Neural cell (in vitro differentiated cells): ENCODE measurements at regions not wholly inside any gene's neighbourhood (a gene's known extent, or its start where the extent isn't known, plus 50 kb on each side); places are given as distances from the start of the nearest gene placed in this dataset.
"Not testable (repeated sequence)": the region's sequence is repeated elsewhere in the genome, so short reads cannot be mapped to it uniquely, and the experiment has no call there.

Source experiments
- EZH2 ChIP-seq: fragments of 200-600, 300-800 bp; shearing (Covaris generic), sonication (generic); IDR thresholded peaks from 2 replicates; pipeline ENCODE4 v1.6.1; 2014; ENCODE audit warnings: antibody characterized with exemption, low read length, borderline replicate concordance, mild to moderate bottlenecking; ENCODE audit not compliant: insufficient read depth, poor library complexity, severe bottlenecking
- RAD21 ChIP-seq: fragments of 450-650 bp; conservative IDR thresholded peaks from 2 replicates; pipeline ENCODE4 v1.6.1; 2014; ENCODE audit warnings: antibody characterized with exemption, mild to moderate bottlenecking, moderate library complexity

DNA sequence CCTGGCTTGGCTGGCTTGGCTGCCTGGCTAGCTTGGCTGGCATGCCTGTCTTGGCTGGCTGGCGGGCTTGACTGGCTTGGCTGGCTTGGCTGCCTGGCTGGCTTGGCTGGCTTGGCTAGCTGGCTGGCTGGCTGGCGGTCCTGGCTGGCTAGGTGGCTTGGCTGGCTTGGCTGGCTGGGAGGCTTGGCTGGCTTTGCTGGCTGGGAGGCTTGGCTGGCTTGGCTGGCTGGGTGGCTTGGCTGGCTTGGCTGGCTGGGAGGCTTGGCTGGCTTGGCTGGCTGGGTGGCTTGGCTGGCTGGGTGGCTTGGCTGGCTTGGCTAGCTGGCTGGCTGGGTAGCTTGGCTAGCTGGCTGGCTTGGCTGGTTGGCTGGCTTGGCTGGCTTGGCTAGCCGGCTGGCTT lies 2824.5 kb downstream of the RPIA start:
- not testable (repeated sequence) for TF ChIP-seq EZH2, RAD21
